WI38 (cell line): ENCODE measurements at regions not wholly inside any gene's neighbourhood (a gene's known extent, or its start where the extent isn't known, plus 50 kb on each side); places are given as distances from the start of the nearest gene placed in this dataset.

Experiments used
- H3K4me3 ChIP-seq: 2 replicates; pipeline ENCODE4 v1.5.1; 2011; ENCODE audit warnings: low read depth, mild to moderate bottlenecking, control low read depth, low read length
- TF ChIP-seq, protein P1 (sequence below): IDR thresholded peaks from 2 replicates; pipeline ENCODE4 v1.5.1; 2012; ENCODE audit warnings: low read depth, mild to moderate bottlenecking, control low read depth, low read length

DNA sequence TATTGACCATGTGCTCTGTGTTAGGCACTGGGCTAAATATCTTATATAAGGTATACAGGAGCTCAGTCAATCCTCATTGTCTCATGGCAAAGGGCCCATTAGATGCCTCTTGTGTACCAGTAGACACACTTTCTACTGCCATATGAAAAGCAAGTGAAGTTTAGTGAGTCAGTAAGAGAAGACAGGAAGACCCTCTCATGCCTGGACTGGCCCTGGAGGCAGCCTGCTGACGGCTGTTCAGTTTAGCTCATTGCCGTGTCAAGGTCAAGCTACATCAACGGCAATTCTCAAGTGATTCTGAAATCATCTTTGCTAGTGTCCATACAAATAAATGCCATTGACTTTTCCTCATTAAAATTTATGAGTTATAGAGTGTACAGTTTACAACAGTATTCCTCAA is 237.9 kb downstream of the IRX1 start:
- no peak overlapping the region for H3K4me3 ChIP-seq
- TF ChIP-seq, protein P1, sequence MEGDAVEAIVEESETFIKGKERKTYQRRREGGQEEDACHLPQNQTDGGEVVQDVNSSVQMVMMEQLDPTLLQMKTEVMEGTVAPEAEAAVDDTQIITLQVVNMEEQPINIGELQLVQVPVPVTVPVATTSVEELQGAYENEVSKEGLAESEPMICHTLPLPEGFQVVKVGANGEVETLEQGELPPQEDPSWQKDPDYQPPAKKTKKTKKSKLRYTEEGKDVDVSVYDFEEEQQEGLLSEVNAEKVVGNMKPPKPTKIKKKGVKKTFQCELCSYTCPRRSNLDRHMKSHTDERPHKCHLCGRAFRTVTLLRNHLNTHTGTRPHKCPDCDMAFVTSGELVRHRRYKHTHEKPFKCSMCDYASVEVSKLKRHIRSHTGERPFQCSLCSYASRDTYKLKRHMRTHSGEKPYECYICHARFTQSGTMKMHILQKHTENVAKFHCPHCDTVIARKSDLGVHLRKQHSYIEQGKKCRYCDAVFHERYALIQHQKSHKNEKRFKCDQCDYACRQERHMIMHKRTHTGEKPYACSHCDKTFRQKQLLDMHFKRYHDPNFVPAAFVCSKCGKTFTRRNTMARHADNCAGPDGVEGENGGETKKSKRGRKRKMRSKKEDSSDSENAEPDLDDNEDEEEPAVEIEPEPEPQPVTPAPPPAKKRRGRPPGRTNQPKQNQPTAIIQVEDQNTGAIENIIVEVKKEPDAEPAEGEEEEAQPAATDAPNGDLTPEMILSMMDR = no peak

DNA sequence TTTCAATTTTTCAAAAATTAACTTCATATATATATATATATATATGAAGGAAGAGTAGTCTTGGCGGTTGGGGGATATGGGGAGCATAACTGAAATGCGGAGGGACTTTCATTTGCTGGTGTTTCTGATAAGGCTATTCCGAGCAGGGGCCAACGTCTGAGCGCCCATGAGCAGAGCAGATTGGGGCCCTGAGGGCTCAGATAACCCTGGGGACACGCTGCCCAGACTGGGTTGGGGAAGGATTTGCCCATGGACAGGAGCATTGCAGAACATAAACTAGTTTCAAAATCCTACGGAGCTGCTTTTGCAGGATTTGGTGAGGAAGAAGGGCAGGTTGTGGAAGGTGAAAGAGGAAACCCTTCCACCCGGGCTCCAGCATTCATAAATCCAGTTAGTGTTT is 240.2 kb downstream of the IRX1 start:
- no peak overlapping the region for H3K4me3 ChIP-seq
- TF ChIP-seq, protein P1 = no peak

DNA sequence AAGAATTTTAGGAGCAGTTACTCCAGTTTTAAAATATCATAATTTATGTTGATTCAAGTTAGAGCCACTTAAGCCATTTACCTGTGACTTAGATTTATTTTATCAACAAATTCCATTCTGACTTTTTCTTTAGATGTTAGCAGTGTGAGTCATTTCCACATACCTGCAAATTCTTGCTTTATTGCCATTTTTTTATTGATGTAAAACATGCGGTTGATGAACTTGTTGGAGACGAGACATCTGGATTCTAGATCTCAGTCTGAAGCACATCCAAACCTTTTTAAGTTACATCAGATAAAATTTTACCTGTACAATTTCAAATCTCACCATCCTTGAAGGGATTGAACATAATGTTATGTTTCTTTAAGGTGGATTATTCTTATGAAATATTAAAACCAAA is 240.9 kb downstream of the IRX1 start:
- TF ChIP-seq, protein P1 = no peak
- H3K4me3 ChIP-seq = no peak overlapping the region

DNA sequence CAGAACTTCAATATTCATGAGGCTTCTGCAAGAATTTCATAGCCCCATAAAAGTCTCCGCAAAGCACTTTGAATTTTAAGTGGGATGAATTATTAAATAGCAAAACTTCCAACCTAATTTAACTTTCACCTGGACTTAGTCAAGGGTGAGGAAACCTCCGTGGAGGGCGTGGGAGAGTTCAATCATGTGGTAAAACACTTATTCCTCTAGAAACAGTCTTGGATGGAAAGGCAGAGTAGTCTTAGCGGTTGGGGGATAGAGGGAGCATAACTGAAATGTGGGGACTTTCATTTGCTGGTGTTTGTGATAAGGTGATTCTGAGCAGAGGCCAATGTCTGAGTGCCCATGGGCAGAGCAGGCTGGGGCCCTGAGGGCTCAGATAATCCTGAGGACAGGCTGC is 241.9 kb downstream of the IRX1 start:
- TF ChIP-seq, protein P1 = no peak
- H3K4me3 ChIP-seq = no peak overlapping the region

DNA sequence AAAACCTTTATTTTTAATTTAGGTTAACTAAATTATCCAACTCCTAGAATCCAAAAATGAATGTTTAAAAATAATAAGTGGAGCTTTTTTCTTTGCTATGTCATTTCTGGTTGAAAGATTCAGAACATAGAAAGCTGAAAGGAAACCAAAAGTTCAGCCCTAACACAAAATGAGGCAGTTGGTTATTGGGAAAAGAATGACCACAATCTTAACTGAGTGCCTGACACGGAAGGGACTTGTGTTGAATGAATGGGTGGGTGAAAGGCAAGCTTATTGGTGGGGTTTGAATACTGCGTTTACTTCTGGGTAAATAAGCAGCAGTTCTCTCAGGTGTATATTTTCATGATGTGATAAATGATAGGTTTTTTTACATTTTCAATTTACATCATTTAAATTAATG is 243.5 kb downstream of the IRX1 start:
- TF ChIP-seq, protein P1 = no peak

DNA sequence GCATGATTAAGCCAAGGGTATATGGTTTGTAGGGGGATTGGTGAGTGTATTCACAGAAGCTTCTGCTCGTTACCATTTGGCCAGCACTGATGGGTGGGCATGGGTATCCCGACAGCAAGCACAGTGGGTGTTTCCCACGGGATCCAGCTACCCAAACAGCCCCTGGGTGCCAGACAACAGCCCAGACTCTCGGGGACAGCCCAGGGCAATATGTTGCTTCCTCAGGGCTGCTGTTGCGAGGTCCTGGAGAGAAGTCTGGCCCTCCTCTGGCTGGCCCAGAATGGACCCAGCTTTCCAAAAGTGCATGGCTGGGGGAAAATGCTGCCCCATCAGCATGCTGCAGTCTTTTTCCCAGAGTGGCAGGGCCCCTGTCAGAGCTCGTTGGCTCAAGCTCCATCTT is 247.0 kb downstream of the IRX1 start:
- no peak overlapping the region for H3K4me3 ChIP-seq
- TF ChIP-seq, protein P1 = no peak

More for the DNA sequence above, 243.5 kb downstream of the IRX1 start:
- no peak overlapping the region for H3K4me3 ChIP-seq

DNA sequence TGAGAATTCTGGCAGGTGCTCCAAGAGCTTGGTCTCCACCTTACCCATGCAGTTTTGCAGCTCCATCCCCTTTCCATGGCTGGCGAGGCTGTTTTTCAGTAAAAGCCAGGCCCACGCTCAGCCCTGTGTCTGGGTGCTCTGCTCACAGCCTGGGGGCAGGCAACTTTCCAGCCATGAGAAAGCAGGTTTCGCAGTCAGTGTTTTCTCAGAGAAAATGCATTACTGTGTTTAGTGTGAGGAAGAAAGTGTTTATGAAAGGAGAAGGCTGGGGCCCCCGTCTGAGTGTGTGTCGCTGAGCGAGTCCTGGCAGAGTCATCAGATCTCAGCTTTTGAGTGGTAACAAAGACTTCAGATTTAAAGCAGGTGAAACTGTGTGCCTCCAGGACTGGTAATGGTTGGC is 248.1 kb downstream of the IRX1 start:
- TF ChIP-seq, protein P1 = no peak
- no peak overlapping the region for H3K4me3 ChIP-seq

DNA sequence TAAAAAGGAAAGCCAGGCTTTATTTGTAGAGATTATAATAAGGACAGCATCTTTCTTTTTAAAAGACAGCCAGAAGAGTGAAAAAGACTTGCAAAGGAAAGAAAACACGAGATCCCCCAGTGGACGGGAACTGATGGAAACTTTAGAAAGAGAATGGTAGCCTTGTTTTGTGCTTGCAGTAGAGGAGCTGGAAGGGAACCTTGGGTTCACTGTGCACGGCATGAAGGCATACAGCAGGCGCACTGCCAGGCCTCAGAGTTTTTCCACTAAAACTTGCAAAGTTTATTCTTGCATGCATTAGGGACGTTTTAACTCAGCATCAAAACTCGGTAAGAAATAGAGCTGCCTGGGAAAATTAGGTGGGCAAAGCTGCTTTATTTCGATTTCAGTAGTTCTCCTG is 248.6 kb downstream of the IRX1 start:
- TF ChIP-seq, protein P1 = no peak
- no peak overlapping the region for H3K4me3 ChIP-seq
